ENCODE measurements at regions not wholly inside any gene's neighbourhood (a gene's known extent, or its start where the extent isn't known, plus 50 kb on each side); places are given as distances from the start of the nearest gene placed in this dataset.
"Not testable (repeated sequence)": the region's sequence is repeated elsewhere in the genome, so short reads cannot be mapped to it uniquely, and the experiment has no call there.

DNA sequence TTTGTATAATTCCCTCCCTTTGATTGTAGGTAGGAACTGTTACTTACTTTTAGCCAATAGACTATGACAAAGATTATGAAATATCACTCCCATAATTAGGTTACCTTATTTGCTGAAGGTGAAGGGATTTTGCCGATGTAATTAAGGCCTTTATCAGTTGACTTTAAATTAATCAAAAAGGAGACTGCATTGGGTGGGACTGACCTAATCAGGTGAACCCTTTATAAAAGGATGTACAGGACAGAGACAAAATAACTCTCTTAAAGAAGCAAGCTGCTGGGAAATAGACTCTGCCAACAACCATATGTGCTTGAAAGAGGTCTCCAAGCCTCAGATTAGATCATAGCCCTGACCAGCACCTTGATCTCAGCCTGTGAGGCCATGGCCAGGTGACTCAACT lies 167.6 kb downstream of the SOX3 start:
- DNase-seq, result no peak

- DNase-seq, result no peak
These were observed 186.6 kb downstream of the SOX3 start for GRCh38 chrX:140318296-140318695.

- no peak for DNase-seq
These were observed 187.4 kb downstream of the SOX3 start for GRCh38 chrX:140317462-140317861.

DNA sequence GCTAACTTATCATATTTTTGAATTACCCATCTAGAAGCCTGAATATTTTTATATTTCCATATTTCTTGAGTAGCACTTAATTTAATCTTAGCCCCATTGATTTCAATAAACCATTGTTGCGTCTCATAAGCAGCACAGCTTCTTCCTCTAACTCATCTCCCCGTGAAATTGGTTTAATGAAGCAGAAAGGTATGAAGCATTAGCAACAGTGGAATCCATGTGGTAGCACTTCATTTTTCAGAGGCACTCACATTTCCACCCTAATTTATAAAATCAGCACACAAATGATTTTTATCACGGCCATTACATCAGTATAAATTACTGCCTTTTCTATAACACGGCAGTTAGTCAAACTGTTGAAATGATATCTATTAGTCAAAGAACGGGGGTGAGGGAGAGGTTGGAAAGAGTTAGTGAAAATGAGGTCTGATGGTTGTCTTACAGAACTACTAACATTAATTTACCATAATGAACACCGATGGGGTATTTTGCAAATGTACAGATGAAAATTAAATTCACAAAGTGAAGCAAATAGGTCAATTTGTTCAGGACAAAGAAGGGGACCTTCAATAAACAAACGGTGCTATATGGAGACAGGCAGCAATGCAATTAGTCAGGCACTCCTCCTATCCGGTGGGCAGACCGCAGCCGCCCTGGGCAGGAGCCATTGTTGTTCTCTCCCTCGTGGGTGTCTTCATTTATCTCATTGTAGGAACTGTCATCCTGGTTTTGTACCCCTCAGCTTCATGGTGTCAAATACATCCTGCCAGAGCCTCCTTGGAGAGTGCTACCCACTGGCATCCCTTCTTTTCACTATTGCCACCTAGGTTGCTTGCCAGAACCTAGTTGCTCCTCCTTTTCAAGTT lies 205.7 kb downstream of the SOX3 start:
- DNase-seq, result no peak

- no peak for DNase-seq
These were observed 207.6 kb downstream of the SOX3 start for GRCh38 chrX:140297273-140297672.

DNA sequence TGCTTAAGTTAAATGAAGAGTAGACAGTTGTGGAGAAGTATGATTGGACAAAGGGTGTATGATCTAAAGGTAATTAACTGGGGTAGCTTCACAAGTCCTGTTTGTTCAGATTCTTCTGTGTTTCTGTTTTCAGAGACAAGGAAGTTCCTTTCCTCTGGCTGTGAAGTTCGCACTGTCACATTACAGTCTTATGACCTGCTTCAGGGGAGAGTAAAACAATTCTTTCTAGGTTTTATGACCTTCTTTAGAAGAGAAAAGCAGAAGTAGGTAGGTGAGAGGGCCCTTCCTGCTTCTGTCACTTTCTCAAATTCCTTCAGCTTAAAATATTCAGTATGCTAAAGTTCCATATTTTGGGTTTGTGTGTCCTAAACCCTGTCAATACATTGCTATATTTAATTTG lies 211.9 kb downstream of the SOX3 start:
- DNase-seq, result no peak

GRCh38 chrX:140292188-140292587 lies 212.7 kb downstream of the SOX3 start:
- DNase-seq, result no peak

GRCh38 chrX:140274811-140275525 lies 229.9 kb downstream of the SOX3 start:
- DNase-seq, result no peak

DNA sequence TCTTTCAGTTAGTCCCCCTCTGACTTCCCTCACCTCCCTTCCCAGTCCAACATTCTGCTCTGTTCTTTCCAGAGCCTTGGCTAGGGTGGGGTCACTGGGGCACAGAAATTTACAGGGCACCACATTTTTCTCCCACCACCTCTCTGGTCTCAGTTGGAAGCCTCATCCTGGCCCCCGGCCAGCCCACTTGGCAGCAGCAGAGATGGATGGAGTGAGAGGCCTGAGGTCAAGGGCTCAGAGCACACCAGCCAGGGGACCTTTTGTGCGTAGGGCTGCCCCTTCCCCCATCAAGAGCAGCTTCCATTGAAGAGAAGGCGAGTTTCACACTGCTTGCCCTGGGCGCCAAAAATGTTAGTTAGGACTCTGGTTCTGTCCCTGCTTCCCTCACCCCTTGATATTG lies 230.9 kb downstream of the SOX3 start:
- no peak for DNase-seq

GRCh38 chrX:140250391-140250790 lies 254.5 kb downstream of the SOX3 start:
- no peak for DNase-seq

GRCh38 chrX:140249088-140249487 lies 255.8 kb downstream of the SOX3 start:
- no peak for DNase-seq

DNA sequence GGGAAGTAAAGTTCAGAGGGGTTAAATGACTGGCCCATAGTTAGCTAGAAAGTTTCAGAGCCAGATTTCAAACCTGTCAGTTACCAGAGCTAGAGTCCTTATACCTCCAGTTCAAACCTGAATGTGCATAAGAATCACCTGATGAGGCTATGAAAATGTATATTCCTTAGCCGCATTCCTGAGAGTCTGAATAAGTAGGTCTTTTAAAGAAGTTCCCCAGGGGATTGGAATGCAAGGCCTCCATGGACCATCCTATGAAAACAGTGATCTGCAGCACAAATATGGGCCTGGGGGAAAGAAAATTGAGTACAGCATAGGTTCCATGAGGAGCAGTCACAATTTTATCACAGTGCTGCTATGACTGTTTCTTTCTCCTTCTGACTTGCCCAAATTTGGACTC lies 263.9 kb upstream of the CXorf66 start:
- no peak for DNase-seq

DNA sequence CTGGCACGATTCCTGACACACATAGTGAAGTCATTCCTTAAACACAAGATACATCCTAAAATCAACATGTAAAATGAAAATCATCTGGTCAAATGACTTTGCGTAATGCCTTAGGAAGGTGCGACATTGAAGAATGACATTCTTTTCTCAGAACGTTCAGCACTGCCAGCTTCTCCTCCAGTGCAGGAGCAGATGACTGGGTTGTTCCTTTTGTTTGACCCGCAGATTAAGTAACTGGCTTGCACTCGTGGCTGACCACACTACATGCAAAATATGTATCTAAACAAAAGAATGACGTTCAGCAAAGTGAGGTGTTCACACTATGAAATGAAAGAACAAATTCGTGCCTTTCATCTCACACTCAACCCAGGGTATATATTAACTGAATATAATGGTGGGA lies 260.7 kb upstream of the CXorf66 start:
- not testable (repeated sequence) for DNase-seq

DNA sequence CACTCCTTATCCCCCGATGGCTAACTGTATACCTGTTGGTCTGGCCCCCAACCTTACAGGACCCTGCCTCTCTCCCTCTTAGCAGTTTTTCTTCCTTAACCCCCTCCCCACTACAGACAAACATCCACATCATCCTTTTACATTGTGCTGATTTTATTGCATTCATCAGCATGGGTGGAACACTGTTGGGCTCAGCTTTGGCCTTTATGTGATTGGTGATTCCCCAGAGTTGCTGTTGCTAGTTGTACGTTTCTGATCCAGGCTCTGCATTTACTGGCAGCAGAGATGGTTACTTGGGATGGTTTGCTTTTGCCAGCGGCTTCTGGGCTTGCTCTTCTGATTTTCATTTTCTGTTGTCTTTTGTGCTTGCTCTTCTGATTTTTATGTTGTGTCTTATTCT lies 250.6 kb upstream of the CXorf66 start:
- DNase-seq, result not testable (repeated sequence)

GRCh38 chrX:140214518-140214917 lies 249.2 kb upstream of the CXorf66 start:
- DNase-seq, result not testable (repeated sequence)

DNA sequence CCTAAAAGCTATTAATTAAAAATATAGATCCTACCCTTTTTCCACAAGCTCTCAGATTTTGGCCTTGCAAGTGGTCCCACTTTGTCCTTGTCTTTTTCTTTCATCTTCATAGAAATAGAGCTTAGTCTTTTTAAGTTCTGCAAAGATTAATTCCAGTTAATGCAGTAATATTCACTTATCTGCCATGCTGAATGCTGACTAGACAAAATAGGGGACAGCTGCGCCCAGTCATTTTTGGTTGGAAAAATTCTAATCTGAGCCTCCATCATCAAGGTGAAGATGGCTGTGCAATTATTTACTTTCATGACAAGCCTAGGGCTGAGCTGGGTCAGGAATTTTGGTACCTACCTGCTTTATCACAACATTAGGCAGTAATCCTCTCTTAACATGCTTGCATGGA lies 241.3 kb upstream of the CXorf66 start:
- DNase-seq, result no peak

DNA sequence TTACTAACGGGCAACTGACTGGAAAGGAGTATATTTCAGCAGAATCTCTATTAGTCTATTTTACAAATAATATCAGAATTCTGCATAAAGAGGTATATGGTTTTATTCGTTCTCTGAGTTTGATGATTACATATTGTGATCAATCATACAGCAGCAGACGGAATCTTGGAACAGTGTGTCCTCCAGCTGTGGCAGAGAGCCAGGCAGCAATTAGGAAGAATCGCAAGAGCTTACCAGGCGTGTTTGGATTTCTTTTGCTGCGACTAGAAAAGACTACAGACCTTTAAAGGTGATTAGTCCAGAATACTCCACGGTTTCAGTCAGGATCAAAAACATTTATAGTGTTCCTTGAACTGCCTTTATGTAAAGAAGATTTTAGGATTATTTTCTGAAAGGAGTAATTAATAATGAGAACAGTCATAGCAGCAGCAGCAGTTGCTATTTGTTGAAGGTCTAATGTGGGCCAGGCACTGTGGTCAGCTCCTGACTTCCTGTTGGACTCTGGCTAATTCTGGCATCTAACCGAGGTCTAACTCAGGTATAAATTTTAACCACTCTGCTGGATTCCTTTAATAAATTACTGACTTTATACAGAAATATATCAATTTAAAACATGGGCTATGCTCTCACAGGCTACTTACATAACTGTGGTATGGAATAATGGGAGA lies 225.3 kb upstream of the CXorf66 start:
- no peak for DNase-seq

- no peak for DNase-seq
These were observed 215.3 kb upstream of the CXorf66 start for GRCh38 chrX:140180585-140180984.

DNA sequence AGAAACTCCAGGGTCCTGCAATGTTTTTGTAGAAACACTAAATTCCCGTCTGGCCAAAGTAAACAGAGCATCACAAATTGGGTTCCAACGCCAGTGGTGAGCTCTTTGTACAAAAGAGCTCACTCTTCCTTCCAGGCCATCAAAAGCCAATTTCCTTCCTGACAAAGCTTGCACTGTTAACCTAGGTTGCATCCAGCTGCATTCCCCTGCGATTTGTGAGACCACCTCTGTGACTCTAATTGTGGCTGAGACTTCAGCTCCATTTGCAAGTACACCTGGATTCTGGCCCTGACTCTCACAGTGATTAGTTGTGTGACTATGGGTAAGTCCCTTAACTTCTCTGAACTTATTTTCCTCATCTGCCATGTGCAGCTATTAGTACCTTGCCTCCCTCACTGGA lies 212.5 kb upstream of the CXorf66 start:
- DNase-seq, result no peak

DNA sequence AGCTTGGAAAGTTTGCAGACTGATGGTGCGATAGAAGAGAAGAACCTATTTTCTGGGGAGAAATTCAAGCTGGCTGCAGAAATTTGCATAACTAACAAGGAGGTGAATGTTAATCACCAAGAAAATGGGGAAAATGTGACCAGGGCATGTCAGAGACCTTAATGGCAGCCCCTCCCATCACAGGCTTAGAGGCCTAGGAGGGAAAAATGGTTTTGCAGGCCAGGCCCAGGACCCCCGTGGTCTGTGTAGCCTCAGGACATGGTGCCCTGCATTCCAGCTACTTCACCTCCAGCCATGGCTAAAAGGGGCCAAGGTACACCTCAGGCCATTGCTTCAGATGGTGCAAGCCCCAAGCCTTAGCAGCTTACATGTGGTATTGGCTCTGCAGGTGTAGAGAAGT lies 207.1 kb upstream of the CXorf66 start:
- no peak for DNase-seq

DNA sequence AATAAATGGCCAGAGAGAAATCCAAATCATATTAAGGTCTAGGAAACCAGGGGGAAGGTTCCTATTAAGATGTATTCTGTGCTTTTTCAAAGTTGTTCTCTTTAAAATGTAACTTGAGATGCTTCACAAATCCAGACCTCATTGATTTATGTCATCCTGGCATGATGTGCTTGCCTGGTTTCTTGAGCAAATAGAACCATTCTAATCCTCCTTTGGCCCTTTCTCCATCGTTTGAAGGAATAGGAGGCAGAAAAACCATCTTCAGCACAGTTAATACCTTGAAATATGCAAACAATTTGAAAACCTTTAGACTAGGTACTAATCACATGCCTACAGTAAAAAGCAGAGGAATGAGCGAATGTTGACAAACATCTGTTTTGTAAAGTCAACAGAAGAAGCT lies 202.2 kb upstream of the CXorf66 start:
- DNase-seq, result no peak

GRCh38 chrX:140165849-140166248 lies 200.5 kb upstream of the CXorf66 start:
- DNase-seq, result no peak

- no peak for DNase-seq
These were observed 199.1 kb upstream of the CXorf66 start for GRCh38 chrX:140164391-140164790.

Measured in NCI-H2171 (cell line).